GM06990 (cell line): ENCODE measurements at regions not wholly inside any gene's neighbourhood (a gene's known extent, or its start where the extent isn't known, plus 50 kb on each side); places are given as distances from the start of the nearest gene placed in this dataset.

Experiments used
- DNase-seq: peaks from one replicate; pipeline ENCODE4 v3.0.0-alpha.2; 2011; ENCODE audit not compliant: insufficient read length; ENCODE audit errors: extremely low read depth
- H3K27me3 ChIP-seq: replicated peaks from 2 replicates; pipeline ENCODE4 v1.6.0; 2011; ENCODE audit warnings: low read length; ENCODE audit not compliant: control insufficient read depth, insufficient read depth
- H3K36me3 ChIP-seq: 2 replicates; pipeline ENCODE4 v1.5.1; 2011; ENCODE audit warnings: low read length; ENCODE audit not compliant: control insufficient read depth, insufficient read depth
- H3K4me3 ChIP-seq: replicated peaks from 2 replicates; pipeline ENCODE4 v1.5.1; 2011; ENCODE audit warnings: low read depth, mild to moderate bottlenecking, control low read depth, low read length
- CTCF ChIP-seq: IDR thresholded peaks from 2 replicates; pipeline ENCODE4 v1.5.1; 2011; ENCODE audit warnings: low read length, control low read depth, mild to moderate bottlenecking, inconsistent platforms; ENCODE audit not compliant: insufficient read depth, poor library complexity, severe bottlenecking

- no peak for TF ChIP-seq CTCF
- Histone ChIP-seq H3K36me3 (no peaks in the 10 kb centered on the region), H3K4me3 (no peak overlapping the region), H3K27me3 (no peaks in the 10 kb centered on the region)
- no peak for DNase-seq
Observed at GRCh38 chr7:41006306-41006995, 696.4 kb downstream of the INHBA start.

- H3K27me3 ChIP-seq: no peaks in the 10 kb centered on the region
- no peak for DNase-seq
- TF ChIP-seq CTCF: no peak
- H3K4me3 ChIP-seq: no peak overlapping the region
- no peaks in the 10 kb centered on the region for H3K36me3 ChIP-seq
Observed at GRCh38 chr7:41005374-41005901, 697.5 kb downstream of the INHBA start.

- TF ChIP-seq CTCF: no peak
Observed at GRCh38 chr7:41003977-41004376, 698.9 kb downstream of the INHBA start.

GRCh38 chr7:41003611-41003940, 699.3 kb downstream of the INHBA start:
- Histone ChIP-seq H3K36me3 (no peaks in the 10 kb centered on the region), H3K27me3 (no peaks in the 10 kb centered on the region), H3K4me3 (no peak overlapping the region)
- TF ChIP-seq CTCF: no peak
- DNase-seq: no peak

More at GRCh38 chr7:41003977-41004376, 698.9 kb downstream of the INHBA start:
- Histone ChIP-seq H3K27me3 (no peaks in the 10 kb centered on the region), H3K4me3 (no peak overlapping the region), H3K36me3 (no peaks in the 10 kb centered on the region)
- DNase-seq: no peak

- no peak for DNase-seq
- Histone ChIP-seq H3K4me3 (no peak overlapping the region), H3K27me3 (no peaks in the 10 kb centered on the region), H3K36me3 (no peaks in the 10 kb centered on the region)
- peak; percentile 68 for TF ChIP-seq CTCF
Observed at GRCh38 chr7:41002741-41003610, 699.9 kb downstream of the INHBA start.
